ENCODE measurements at regions not wholly inside any gene's neighbourhood (a gene's known extent, or its start where the extent isn't known, plus 50 kb on each side); places are given as distances from the start of the nearest gene placed in this dataset.

GRCh38 chr10:124217031-124217430 lies 123.6 kb upstream of the CHST15 start (continued):
- TF ChIP-seq CREB1 (CRISPR knock-in tag; IDR thresholded peaks at IDR 0.05; ENCODE audit: low read depth) (no peak), POLR2AphosphoS5 (IDR thresholded peaks at IDR 0.05; ENCODE audit: low read depth) (no peak), ZNF331 (CRISPR knock-in tag; IDR thresholded peaks at IDR 0.05; ENCODE audit: low read depth) (no peak), NANOG (IDR thresholded peaks at IDR 0.05; ENCODE audit: borderline replicate concordance) (no peak), STAT1 (IDR thresholded peaks at IDR 0.05; ENCODE audit: unreplicated experiment) (no peak), ETS1 (IDR thresholded peaks at IDR 0.05) (no peak)

GRCh38 chr10:124214610-124215375 lies 121.4 kb upstream of the CHST15 start:
- Histone ChIP-seq H3K27me3 (ENCODE audit: insufficient read depth) (no peaks in the 10 kb centered on the region), H3K27ac (ENCODE audit: low read depth) (no peak overlapping the region), H3K4me2 (no peak overlapping the region), H3K79me2 (replicated peaks; ENCODE audit: insufficient read depth) (no peaks in the 10 kb centered on the region), H3K4me3 (no peak overlapping the region), H4K20me1 (replicated peaks; ENCODE audit: insufficient read depth) (no peaks in the 10 kb centered on the region), H3K36me3 (ENCODE audit: insufficient read depth) (no peaks in the 10 kb centered on the region), H3K9me2 (ENCODE audit: insufficient read depth) (no peaks in the 10 kb centered on the region), H2AFZ (no peak overlapping the region), H3K4me1 (ENCODE audit: insufficient read depth) (no peaks in the 10 kb centered on the region), H3F3A (replicated peaks; ENCODE audit: low read depth) (no peaks in the 10 kb centered on the region)
- Mint-ChIP-seq H3K27ac (no peak overlapping the region), H3K9me3 (peaks cover 8% of the 10 kb centered on the region; the same call in 1 of the 3 replicates), H3K36me3 (ENCODE audit: low read depth) (no peaks in the 10 kb centered on the region; the same call in 2 of the 3 replicates), H3K4me1 (no peaks in the 10 kb centered on the region), H3K27me3 (ENCODE audit: insufficient read depth, low read depth, poor library complexity) (peaks cover 8% of the 10 kb centered on the region), H3K4me3 (no peak overlapping the region)
- ATAC-seq (no peak), DNase-seq (ENCODE audit: low spot score) (no peak)
- no peak for TF ChIP-seq JUNB (IDR thresholded peaks at IDR 0.05; ENCODE audit: unreplicated experiment)
- TF ChIP-seq REST (IDR thresholded peaks at IDR 0.05; ENCODE audit: unreplicated experiment) = no peak
- TF ChIP-seq EZH2phosphoT487 (IDR thresholded peaks at IDR 0.05; ENCODE audit: unreplicated experiment) = no peak
- no peak for TF ChIP-seq ZNF331 (CRISPR knock-in tag; IDR thresholded peaks at IDR 0.05; ENCODE audit: low read depth)
- TF ChIP-seq STAT1 (IDR thresholded peaks at IDR 0.05; ENCODE audit: unreplicated experiment) = no peak
- TF ChIP-seq CREB1 (CRISPR knock-in tag; IDR thresholded peaks at IDR 0.05; ENCODE audit: low read depth) = no peak
- TF ChIP-seq POLR2AphosphoS5 (IDR thresholded peaks at IDR 0.05; ENCODE audit: low read depth) = no peak
- TF ChIP-seq ZNF114 (CRISPR knock-in tag; IDR thresholded peaks at IDR 0.05) = no peak
